Fibroblast of skin of right quadriceps (primary cell): ENCODE measurements at regions not wholly inside any gene's neighbourhood (a gene's known extent, or its start where the extent isn't known, plus 50 kb on each side); places are given as distances from the start of the nearest gene placed in this dataset.

Experiments used
- DNase-seq: peaks from one replicate; pipeline ENCODE4 v3.0.0-alpha.2; 2013

GRCh38 chr5:36355516-36355915 lies 53.8 kb upstream of the RANBP3L start:
- DNase-seq: no peak

DNA sequence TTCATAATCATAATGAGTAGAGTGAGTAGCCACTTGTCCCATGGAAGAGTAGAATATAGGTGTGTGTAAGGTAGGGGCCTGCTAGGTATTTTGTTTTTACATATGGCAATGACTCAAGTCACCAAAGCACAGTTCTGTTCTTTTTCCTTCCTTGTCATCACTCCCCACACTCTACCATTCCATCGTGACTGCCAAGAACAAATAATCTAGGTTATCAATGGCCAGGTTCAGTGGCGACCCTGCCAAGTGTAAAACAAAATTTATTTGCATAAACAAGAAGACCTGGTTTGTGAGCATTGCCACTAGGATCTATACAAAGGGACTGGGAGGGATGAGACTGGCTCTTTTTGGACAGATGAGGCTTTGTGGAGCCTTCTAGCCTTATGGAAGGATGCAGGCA lies 55.2 kb upstream of the RANBP3L start:
- no peak for DNase-seq

GRCh38 chr5:36357391-36357975 lies 55.8 kb upstream of the RANBP3L start:
- peak; percentile 96 for DNase-seq

- DNase-seq: no peak
These were observed 57.6 kb upstream of the RANBP3L start for GRCh38 chr5:36359267-36359666.

DNA sequence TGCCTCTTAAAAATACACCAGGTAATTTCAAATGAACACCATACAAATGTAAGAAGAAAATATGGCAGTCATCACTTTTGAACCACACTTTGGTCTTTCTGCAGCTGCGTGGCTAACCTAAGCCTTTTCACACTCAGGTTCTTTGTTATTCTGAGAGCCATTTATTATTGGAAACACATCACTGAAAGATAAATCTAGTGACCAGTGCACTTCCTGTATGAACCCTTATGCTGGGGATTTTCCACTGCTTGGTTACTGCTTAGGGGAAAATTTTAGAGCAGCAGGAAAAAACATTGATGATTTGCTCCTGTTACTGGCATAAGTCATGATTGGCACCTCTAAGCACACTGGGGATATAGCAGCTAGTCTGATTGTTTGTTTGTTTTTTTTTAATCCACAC lies 58.6 kb upstream of the RANBP3L start:
- no peak for DNase-seq

GRCh38 chr5:36363101-36363500 lies 61.4 kb upstream of the RANBP3L start:
- peak; percentile 87 for DNase-seq

DNA sequence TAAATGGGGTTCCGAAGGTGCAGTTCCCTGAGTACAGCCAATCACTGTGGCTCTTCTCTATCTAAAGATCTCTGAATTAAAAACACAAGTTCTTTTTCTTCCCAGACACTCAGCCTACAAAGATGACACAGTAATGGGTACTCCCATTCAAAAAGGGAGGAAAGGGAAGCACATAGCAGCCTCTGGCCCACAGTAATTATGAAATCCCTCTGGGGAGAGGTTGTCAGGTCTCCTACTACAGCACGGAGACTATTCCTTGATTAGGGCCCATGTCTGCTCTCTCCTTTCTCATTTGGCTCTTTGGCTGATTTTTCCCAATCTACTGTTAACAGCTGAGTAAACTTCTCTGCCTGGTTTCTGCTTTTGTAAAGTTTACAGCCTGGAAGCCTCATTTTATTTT lies 62.0 kb upstream of the RANBP3L start:
- DNase-seq: no peak

DNA sequence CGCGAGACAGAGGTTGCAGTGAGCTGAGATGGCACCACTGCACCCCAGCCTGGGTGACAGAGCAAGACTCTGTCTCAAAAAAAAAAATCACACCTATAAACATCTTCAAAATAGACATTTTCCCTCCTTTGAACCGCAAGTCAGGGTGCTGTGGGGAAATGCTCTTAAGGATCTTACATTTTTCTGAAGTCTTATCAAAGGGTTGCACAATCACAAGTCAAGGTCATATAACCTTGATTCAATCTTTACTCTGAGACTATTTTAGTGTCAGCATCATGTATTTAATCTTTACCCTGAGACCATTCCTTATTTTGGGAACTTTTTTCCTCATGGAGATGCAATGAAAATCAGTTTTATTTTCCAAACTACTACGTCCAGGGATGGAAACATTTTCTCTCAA lies 62.8 kb upstream of the RANBP3L start:
- DNase-seq: no peak

DNA sequence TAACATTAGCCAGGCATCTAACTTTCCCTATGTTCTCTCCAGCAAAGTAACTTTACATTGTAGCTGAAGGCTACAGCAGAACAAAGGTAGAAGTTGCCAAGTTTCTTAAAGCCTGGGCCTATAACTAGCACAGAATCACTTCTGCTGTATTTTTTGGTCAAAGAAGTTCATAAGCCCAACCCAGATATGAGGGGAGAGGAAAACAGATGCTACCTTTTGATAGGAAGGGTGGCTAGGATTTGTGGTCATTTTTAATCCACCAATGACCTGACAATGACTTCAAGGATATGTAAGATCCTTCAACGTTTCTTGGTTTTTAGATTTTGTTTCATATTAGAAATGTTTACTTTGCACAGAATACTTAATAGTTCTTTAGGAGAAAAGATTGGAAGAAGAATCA lies 64.2 kb upstream of the RANBP3L start:
- no peak for DNase-seq

DNA sequence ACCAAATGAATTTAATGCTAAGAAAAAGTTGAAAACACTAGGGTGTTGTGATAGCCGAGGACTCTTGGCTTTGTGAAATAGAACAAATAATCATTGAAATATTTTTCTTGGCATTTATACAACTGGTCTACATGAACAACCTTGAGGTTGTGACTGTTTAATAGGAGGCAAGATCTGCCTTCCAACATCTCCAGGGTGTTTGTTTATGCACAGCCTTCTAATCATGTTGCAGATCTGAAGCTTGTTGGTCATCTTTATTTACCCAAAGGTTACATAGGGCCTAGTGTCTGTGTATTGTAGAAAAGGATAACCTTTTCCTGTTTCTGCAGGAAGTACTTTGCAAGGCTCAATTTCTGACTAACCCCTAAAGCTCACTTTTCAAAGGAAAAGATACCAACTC lies 65.2 kb upstream of the RANBP3L start:
- no peak for DNase-seq

DNA sequence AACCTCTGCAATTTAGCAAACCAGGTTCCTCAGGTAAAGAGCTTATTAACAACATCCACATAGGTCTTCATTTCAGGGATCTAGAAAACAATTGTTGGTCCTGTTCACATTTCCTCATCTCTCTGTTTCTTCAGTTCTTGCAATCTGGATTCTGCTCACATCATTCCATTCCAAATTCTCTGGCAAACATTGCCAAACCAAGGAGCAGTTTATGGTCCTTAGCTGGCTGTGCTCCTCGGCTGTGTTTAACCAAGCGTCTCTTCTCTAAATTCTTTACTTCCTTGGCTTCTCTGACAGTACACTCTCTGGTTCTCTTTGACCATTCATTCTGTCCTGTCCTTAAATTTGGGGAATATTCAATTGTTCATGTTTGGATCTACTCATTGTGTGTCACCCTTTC lies 65.8 kb upstream of the RANBP3L start:
- peak; percentile 57 for DNase-seq

- peak; percentile 61 for DNase-seq
These were observed 67.6 kb upstream of the RANBP3L start for GRCh38 chr5:36369219-36369690.

GRCh38 chr5:36370073-36370472 lies 68.4 kb upstream of the RANBP3L start:
- no peak for DNase-seq

GRCh38 chr5:36371366-36371765 lies 69.7 kb upstream of the RANBP3L start:
- no peak for DNase-seq

DNA sequence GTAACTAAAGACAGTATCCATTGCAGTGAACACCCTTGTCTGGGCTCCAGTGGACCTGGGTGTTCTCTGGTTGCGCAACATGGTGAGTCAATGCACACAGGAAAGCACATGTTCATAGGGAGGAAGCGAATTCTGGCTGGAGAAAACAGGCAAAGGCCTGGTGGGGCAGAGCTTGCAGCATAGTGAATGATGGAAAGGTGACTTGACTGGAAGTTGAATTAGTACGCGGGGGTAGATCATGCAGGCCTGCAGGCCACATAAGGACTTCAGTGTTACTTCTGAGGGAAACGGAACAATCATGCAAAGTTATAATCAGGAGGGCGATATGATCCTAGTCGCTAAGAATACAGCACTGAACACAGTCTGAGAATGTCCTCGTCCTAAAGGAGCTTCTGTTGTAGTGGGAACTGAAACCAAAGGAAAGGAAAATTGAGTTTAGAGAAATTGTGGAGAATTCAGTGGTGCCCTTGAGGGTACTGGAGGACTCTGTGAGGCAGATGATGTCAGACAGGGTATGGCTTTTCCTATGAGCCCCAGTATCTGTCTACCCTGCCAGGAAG lies 71.9 kb upstream of the RANBP3L start:
- DNase-seq: peak; percentile 82

DNA sequence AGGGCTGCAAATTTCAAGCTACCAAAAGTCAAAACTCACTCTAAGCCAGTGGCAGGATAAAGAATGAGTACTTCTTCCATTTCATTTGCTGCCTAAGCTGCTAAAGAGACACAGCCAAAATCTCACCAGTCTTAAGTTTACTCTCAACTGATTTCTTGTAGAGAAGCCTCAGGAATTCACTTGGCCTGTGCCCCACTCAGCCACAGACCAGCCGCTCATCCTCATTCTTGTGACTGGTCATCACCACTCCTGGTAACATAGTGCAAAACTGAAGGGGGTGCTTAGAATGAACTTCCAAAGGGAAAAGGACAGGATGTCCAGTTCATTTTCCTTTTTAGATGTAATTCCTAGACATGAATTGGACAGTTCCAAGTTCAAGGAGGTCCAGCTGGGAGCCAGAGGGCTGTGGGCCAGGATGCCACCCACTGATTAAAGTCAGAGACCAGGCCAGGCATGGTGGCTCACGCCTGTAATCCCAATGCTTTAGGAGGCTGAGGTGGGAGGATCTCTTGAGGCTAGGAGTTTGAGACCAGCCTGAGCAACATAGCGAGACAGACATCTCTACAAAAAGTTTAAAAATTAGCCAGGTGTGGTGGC lies 72.7 kb upstream of the RANBP3L start:
- DNase-seq: peak; percentile 74

DNA sequence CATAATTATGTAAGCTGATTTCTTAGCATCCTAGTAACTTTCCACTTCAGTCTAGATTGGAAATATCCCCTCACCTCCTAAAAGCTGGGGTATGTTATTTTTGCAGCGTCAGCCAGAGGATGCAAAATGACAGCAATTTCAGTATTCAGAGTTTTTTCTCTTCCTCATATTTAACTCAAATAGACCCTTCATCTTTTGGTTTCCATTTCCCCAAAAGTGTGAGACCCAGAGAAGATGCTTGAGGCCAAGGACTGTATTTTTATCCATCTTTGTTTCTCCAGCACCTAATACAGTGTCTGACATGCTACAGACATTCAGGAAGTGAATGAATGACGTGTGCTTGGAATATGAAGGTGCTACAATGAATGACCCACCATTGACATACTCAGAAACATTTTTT lies 75.5 kb upstream of the RANBP3L start:
- no peak for DNase-seq

DNA sequence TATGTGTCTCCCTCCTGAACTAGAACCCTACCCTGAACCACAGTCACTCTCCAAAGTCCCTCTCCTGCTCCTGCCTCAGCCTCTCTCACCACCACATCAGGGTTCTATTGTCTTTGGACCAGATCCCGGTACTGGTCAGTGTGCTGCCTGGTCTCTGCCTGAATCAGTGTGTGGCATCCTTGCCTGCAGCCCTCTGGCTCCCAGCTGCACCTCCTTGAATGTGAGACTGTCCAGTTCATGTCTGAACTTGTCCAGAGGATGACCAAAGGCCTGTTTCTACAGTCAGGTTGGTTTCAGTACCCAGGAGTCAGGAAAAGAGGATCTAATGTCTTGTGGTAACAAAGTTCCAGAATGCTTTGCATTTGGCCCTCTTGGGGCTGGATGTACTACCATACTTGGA lies 76.8 kb upstream of the RANBP3L start:
- no peak for DNase-seq

DNA sequence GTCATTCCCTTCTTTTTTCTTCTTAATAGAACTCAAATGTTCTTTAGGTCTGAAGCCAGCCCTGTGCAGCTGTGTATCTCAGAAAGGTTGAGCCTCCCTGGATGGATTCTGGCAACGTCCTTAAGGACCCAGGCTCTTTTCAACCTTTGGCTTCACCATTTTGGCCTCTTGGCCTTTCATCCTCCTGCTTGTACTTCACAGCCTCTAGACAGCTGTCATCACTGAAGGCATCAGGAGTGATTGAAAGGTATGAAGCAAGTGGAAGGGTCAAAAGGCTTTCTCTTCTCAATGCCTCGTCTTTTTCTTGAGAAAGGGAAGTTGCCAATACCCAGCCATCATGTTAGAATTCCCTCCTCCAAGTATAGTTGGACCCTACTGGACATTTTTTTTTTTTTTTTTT lies 81.2 kb upstream of the RANBP3L start:
- no peak for DNase-seq

GRCh38 chr5:36383942-36384341 lies 82.2 kb upstream of the RANBP3L start:
- DNase-seq: no peak

GRCh38 chr5:36384845-36385244 lies 83.1 kb upstream of the RANBP3L start:
- DNase-seq: no peak

DNA sequence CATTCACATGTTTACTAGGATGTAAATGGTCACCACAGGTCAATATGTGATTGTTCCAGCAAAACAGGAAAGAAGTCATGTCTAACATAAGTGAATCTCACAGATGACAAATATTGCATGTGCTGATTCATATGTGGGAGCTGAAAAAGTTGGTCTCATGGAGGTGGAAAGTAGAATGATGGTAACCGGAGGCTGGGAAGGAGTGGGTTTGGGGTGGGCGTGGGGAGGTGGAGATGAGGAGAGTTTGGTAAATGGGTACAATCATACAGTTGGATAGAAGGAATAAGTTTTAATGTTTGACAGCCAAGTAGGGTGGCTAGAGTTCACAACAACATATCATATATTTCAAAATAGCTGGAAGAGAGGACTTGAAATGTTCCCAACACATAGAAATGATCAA lies 83.8 kb upstream of the RANBP3L start:
- no peak for DNase-seq

GRCh38 chr5:36388288-36388687 lies 86.6 kb upstream of the RANBP3L start:
- no peak for DNase-seq

- DNase-seq: no peak
These were observed 87.5 kb upstream of the RANBP3L start for GRCh38 chr5:36389245-36389644.

- no peak for DNase-seq
These were observed 88.9 kb upstream of the RANBP3L start for GRCh38 chr5:36390640-36391039.
